ENCODE measurements at regions not wholly inside any gene's neighbourhood (a gene's known extent, or its start where the extent isn't known, plus 50 kb on each side); places are given as distances from the start of the nearest gene placed in this dataset.
"Not testable (repeated sequence)": the region's sequence is repeated elsewhere in the genome, so short reads cannot be mapped to it uniquely, and the experiment has no call there.

GRCh38 chr21:14632359-14632758 lies 86.2 kb upstream of the SAMSN1 start:
- Histone ChIP-seq H3K27ac (ENCODE audit: low read depth, low read length) (no peak overlapping the region), H3K4me3 (ENCODE audit: low read depth in 1 of 5, low read length in 5 of 5) (no peak overlapping the region), H3K9ac (ENCODE audit: low read length in 5 of 5) (no peak overlapping the region), H3K36me3 (ENCODE audit: control insufficient read depth in 5 of 5, insufficient read depth in 5 of 5, low read length in 5 of 5) (no peaks in the 10 kb centered on the region), H3K9me3 (ENCODE audit: control insufficient read depth in 5 of 5, low read length in 5 of 5) (no peaks in the 10 kb centered on the region), H3K27me3 (ENCODE audit: control insufficient read depth in 5 of 5, insufficient read depth in 4 of 5, low read length in 5 of 5) (no peaks in the 10 kb centered on the region), H3K4me1 (ENCODE audit: control insufficient read depth in 5 of 5, insufficient read depth in 5 of 5, low read length in 5 of 5) (no peaks in the 10 kb centered on the region)

GRCh38 chr21:14630556-14631069 lies 84.5 kb upstream of the SAMSN1 start:
- Histone ChIP-seq H3K27me3 (ENCODE audit: control insufficient read depth in 5 of 5, insufficient read depth in 4 of 5, low read length in 5 of 5) (no peaks in the 10 kb centered on the region), H3K9me3 (ENCODE audit: control insufficient read depth in 5 of 5, low read length in 5 of 5) (no peaks in the 10 kb centered on the region), H3K36me3 (ENCODE audit: control insufficient read depth in 5 of 5, insufficient read depth in 5 of 5, low read length in 5 of 5) (no peaks in the 10 kb centered on the region)

DNA sequence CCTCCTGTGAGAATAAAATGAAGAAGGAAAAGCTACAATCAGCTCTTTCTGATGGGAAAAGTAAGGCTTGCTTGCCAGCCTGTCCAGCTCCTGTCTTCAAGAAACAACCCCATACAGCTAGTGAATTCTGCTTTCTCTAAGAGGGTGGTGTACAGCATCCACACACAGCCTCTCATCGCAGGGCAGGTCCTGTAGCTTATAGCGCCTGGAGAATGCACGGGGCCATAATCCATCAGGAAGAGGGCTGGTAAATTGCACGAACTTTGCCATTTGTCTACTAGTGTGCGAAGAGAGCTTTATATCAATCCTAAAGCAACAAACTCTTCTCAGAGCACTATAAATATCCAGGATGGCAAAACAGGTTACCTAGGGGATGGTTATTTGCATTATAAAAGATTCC lies 83.3 kb upstream of the SAMSN1 start:
- H3K9me3 ChIP-seq (ENCODE audit: control insufficient read depth in 5 of 5, low read length in 5 of 5): no peaks in the 10 kb centered on the region
- H3K4me1 ChIP-seq (ENCODE audit: control insufficient read depth in 5 of 5, insufficient read depth in 5 of 5, low read length in 5 of 5): no peaks in the 10 kb centered on the region
- H3K4me3 ChIP-seq (ENCODE audit: low read depth in 1 of 5, low read length in 5 of 5): no peak overlapping the region
- H3K27ac ChIP-seq (ENCODE audit: low read depth, low read length): no peak overlapping the region
- no peaks in the 10 kb centered on the region for H3K27me3 ChIP-seq (ENCODE audit: control insufficient read depth in 5 of 5, insufficient read depth in 4 of 5, low read length in 5 of 5)
- no peaks in the 10 kb centered on the region for H3K36me3 ChIP-seq (ENCODE audit: control insufficient read depth in 5 of 5, insufficient read depth in 5 of 5, low read length in 5 of 5)
- no peak overlapping the region for H3K9ac ChIP-seq (ENCODE audit: low read length in 5 of 5)

More at GRCh38 chr21:14630556-14631069, 84.5 kb upstream of the SAMSN1 start:
- Histone ChIP-seq H3K4me1 (ENCODE audit: control insufficient read depth in 5 of 5, insufficient read depth in 5 of 5, low read length in 5 of 5) (no peaks in the 10 kb centered on the region), H3K9ac (ENCODE audit: low read length in 5 of 5) (no peak overlapping the region), H3K4me3 (ENCODE audit: low read depth in 1 of 5, low read length in 5 of 5) (no peak overlapping the region), H3K27ac (ENCODE audit: low read depth, low read length) (no peak overlapping the region)

DNA sequence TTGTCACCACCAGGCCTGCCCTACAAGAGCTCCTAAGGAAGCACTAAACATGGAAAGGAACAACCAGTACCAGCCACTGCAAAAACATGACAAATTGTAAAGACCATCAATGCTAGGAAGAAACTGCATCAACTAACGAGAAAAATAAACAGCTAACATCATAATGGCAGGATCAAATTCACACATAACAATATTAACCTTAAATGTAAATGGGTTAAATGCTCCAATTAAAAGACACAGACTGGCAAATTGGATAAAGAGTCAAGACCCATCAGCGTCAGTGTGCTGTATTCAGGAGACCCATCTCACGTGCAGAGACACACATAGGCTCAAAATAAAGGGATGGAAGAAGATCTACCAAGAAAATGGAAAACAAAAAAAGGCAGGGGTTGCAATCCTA lies 77.0 kb upstream of the SAMSN1 start:
- H3K9ac ChIP-seq (ENCODE audit: low read length in 5 of 5); H3K36me3 ChIP-seq (ENCODE audit: control insufficient read depth in 5 of 5, insufficient read depth in 5 of 5, low read length in 5 of 5); H3K27ac ChIP-seq (ENCODE audit: low read depth, low read length); H3K4me3 ChIP-seq (ENCODE audit: low read depth in 1 of 5, low read length in 5 of 5); H3K9me3 ChIP-seq (ENCODE audit: control insufficient read depth in 5 of 5, low read length in 5 of 5); H3K4me1 ChIP-seq (ENCODE audit: control insufficient read depth in 5 of 5, insufficient read depth in 5 of 5, low read length in 5 of 5); H3K27me3 ChIP-seq (ENCODE audit: control insufficient read depth in 5 of 5, insufficient read depth in 4 of 5, low read length in 5 of 5): not testable (repeated sequence)

GRCh38 chr21:14620152-14620551 lies 74.0 kb upstream of the SAMSN1 start:
- Histone ChIP-seq H3K9ac (ENCODE audit: low read length in 5 of 5) (no peak overlapping the region), H3K27me3 (ENCODE audit: control insufficient read depth in 5 of 5, insufficient read depth in 4 of 5, low read length in 5 of 5) (no peaks in the 10 kb centered on the region), H3K36me3 (ENCODE audit: control insufficient read depth in 5 of 5, insufficient read depth in 5 of 5, low read length in 5 of 5) (no peaks in the 10 kb centered on the region), H3K27ac (ENCODE audit: low read depth, low read length) (no peak overlapping the region), H3K4me1 (ENCODE audit: control insufficient read depth in 5 of 5, insufficient read depth in 5 of 5, low read length in 5 of 5) (no peaks in the 10 kb centered on the region), H3K4me3 (ENCODE audit: low read depth in 1 of 5, low read length in 5 of 5) (no peak overlapping the region), H3K9me3 (ENCODE audit: control insufficient read depth in 5 of 5, low read length in 5 of 5) (peaks cover 0 to 3% (median 0%) of the 10 kb centered on the region in 5 donors)

DNA sequence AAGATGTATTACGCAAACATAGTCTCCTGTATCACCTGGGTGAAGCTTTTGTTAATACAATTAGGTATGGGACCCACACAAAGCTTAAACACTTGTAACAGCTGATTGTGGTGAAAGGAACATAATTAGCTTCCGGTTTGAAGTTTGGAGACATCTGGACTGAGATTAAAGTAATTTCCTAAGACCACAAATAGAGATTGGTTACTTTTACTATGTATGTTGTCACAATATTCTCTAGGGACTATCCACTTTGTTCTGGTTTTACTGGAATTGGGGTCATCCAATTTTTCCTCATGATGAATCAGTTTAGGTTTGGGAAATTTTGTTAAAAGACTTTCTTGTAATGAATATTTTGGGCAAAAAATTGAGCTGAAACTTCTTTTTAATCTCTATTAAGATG lies 71.8 kb upstream of the SAMSN1 start:
- Histone ChIP-seq H3K4me3 (ENCODE audit: low read depth in 1 of 5, low read length in 5 of 5) (no peak overlapping the region), H3K9ac (ENCODE audit: low read length in 5 of 5) (no peak overlapping the region), H3K36me3 (ENCODE audit: control insufficient read depth in 5 of 5, insufficient read depth in 5 of 5, low read length in 5 of 5) (no peaks in the 10 kb centered on the region), H3K4me1 (ENCODE audit: control insufficient read depth in 5 of 5, insufficient read depth in 5 of 5, low read length in 5 of 5) (no peaks in the 10 kb centered on the region), H3K27me3 (ENCODE audit: control insufficient read depth in 5 of 5, insufficient read depth in 4 of 5, low read length in 5 of 5) (no peaks in the 10 kb centered on the region), H3K9me3 (ENCODE audit: control insufficient read depth in 5 of 5, low read length in 5 of 5) (peaks cover 0 to 3% (median 0%) of the 10 kb centered on the region in 5 donors), H3K27ac (ENCODE audit: low read depth, low read length) (no peak overlapping the region)

DNA sequence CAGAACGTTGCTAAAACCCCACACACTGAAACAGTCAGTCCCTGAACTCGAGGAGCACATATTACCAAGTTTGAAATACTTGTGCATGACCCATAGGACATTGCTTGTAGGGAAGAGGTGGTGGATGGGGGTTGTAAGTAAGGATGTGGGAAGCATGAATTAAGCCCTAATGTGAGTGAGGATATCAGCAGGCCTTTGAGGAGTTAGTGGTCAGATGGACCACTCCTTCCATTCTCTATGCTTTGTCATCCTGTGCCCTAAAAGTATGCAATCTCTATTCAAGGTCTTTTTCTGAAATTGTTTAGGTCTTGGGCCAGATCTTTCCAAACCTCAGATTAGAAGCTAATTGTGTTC lies 70.9 kb upstream of the SAMSN1 start:
- no peaks in the 10 kb centered on the region for H3K27me3 ChIP-seq (ENCODE audit: control insufficient read depth in 5 of 5, insufficient read depth in 4 of 5, low read length in 5 of 5)
- H3K9me3 ChIP-seq (ENCODE audit: control insufficient read depth in 5 of 5, low read length in 5 of 5): peaks cover 0 to 3% (median 0%) of the 10 kb centered on the region in 5 donors
- no peaks in the 10 kb centered on the region for H3K36me3 ChIP-seq (ENCODE audit: control insufficient read depth in 5 of 5, insufficient read depth in 5 of 5, low read length in 5 of 5)
- H3K4me3 ChIP-seq (ENCODE audit: low read depth in 1 of 5, low read length in 5 of 5): no peak overlapping the region
- H3K9ac ChIP-seq (ENCODE audit: low read length in 5 of 5): no peak overlapping the region
- no peak overlapping the region for H3K27ac ChIP-seq (ENCODE audit: low read depth, low read length)
- no peaks in the 10 kb centered on the region for H3K4me1 ChIP-seq (ENCODE audit: control insufficient read depth in 5 of 5, insufficient read depth in 5 of 5, low read length in 5 of 5)

GRCh38 chr21:14616380-14617039 lies 70.4 kb upstream of the SAMSN1 start:
- Histone ChIP-seq H3K27me3 (ENCODE audit: control insufficient read depth in 5 of 5, insufficient read depth in 4 of 5, low read length in 5 of 5) (no peaks in the 10 kb centered on the region), H3K9me3 (ENCODE audit: control insufficient read depth in 5 of 5, low read length in 5 of 5) (peaks cover 0 to 3% (median 0%) of the 10 kb centered on the region in 5 donors), H3K9ac (ENCODE audit: low read length in 5 of 5) (no peak overlapping the region), H3K27ac (ENCODE audit: low read depth, low read length) (no peak overlapping the region), H3K36me3 (ENCODE audit: control insufficient read depth in 5 of 5, insufficient read depth in 5 of 5, low read length in 5 of 5) (no peaks in the 10 kb centered on the region), H3K4me3 (ENCODE audit: low read depth in 1 of 5, low read length in 5 of 5) (no peak overlapping the region), H3K4me1 (ENCODE audit: control insufficient read depth in 5 of 5, insufficient read depth in 5 of 5, low read length in 5 of 5) (no peaks in the 10 kb centered on the region)

DNA sequence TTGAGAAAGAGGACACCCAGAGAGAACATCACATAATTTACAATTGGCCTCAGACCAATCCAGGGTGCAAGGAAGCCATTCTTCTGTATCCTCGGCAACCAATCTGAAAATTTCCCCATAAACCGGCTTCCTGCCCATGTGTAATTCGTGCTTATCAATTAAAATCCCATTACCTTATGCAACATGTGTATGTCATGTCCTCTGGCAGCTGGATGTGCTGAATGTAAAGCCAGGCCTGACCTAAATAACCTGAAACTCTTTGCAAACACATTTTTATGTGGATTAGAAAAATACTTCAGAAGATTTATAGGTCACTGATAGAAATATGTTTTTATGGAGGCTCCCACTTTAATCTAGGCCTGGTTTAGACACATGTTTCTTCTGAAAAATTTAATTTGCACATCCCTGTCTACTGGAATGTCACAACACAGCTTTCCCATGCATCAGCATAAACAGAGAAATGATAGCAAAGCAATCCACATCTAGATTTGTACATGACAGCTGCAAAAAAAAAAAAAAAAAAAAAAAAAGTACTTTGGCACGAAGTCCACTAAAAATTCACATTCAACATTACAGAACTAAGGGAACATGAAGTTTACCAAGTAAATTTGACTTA lies 69.4 kb upstream of the SAMSN1 start:
- Histone ChIP-seq H3K4me1 (ENCODE audit: control insufficient read depth in 5 of 5, insufficient read depth in 5 of 5, low read length in 5 of 5) (no peaks in the 10 kb centered on the region), H3K27ac (ENCODE audit: low read depth, low read length) (no peak overlapping the region), H3K9ac (ENCODE audit: low read length in 5 of 5) (no peak overlapping the region)

GRCh38 chr21:14614287-14614686 lies 68.2 kb upstream of the SAMSN1 start:
- H3K4me3 ChIP-seq (ENCODE audit: low read depth in 1 of 5, low read length in 5 of 5): no peak overlapping the region
- no peaks in the 10 kb centered on the region for H3K27me3 ChIP-seq (ENCODE audit: control insufficient read depth in 5 of 5, insufficient read depth in 4 of 5, low read length in 5 of 5)
- no peaks in the 10 kb centered on the region for H3K36me3 ChIP-seq (ENCODE audit: control insufficient read depth in 5 of 5, insufficient read depth in 5 of 5, low read length in 5 of 5)
- no peak overlapping the region for H3K9ac ChIP-seq (ENCODE audit: low read length in 5 of 5)
- H3K27ac ChIP-seq (ENCODE audit: low read depth, low read length): no peak overlapping the region
- H3K9me3 ChIP-seq (ENCODE audit: control insufficient read depth in 5 of 5, low read length in 5 of 5): no peaks in the 10 kb centered on the region
- H3K4me1 ChIP-seq (ENCODE audit: control insufficient read depth in 5 of 5, insufficient read depth in 5 of 5, low read length in 5 of 5): no peaks in the 10 kb centered on the region

More for the DNA sequence above, 69.4 kb upstream of the SAMSN1 start:
- H3K36me3 ChIP-seq (ENCODE audit: control insufficient read depth in 5 of 5, insufficient read depth in 5 of 5, low read length in 5 of 5): no peaks in the 10 kb centered on the region
- H3K27me3 ChIP-seq (ENCODE audit: control insufficient read depth in 5 of 5, insufficient read depth in 4 of 5, low read length in 5 of 5): no peaks in the 10 kb centered on the region
- no peak overlapping the region for H3K4me3 ChIP-seq (ENCODE audit: low read depth in 1 of 5, low read length in 5 of 5)
- H3K9me3 ChIP-seq (ENCODE audit: control insufficient read depth in 5 of 5, low read length in 5 of 5): peaks cover 0 to 3% (median 0%) of the 10 kb centered on the region in 5 donors

All from subcutaneous abdominal adipose tissue (tissue), 5 donors.